HG03103 (cell line): ENCODE measurements at regions not wholly inside any gene's neighbourhood (a gene's known extent, or its start where the extent isn't known, plus 50 kb on each side); places are given as distances from the start of the nearest gene placed in this dataset.
"Not testable (repeated sequence)": the region's sequence is repeated elsewhere in the genome, so short reads cannot be mapped to it uniquely, and the experiment has no call there.

Experiments
- ATAC-seq: cut with Tn5 transposase; IDR thresholded peaks from one replicate; pipeline ENCODE4 v1.9.1; 2021; ENCODE audit warnings: low read depth; ENCODE audit not compliant: unreplicated experiment

DNA sequence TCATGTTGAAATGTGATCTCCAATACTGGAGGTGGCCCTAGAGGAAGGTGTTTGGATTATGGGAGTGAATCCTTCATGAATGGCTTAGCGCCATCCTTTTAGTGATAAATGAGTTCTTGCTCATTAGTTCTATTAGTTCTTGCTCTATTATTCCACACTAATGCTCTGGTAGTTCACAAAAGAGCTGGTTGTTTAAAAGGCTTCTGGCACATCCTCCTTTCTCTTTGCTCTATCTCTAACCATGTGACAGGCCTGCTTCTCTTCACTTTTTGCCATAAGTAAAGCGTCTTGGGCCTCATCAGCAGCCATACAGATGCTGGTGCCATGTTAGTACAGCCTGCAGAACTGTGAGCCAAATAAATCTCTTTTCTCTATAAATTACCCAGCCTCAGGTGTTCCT, 469.9 kb downstream of the GUCY1A2 start:
- no peak for ATAC-seq

DNA sequence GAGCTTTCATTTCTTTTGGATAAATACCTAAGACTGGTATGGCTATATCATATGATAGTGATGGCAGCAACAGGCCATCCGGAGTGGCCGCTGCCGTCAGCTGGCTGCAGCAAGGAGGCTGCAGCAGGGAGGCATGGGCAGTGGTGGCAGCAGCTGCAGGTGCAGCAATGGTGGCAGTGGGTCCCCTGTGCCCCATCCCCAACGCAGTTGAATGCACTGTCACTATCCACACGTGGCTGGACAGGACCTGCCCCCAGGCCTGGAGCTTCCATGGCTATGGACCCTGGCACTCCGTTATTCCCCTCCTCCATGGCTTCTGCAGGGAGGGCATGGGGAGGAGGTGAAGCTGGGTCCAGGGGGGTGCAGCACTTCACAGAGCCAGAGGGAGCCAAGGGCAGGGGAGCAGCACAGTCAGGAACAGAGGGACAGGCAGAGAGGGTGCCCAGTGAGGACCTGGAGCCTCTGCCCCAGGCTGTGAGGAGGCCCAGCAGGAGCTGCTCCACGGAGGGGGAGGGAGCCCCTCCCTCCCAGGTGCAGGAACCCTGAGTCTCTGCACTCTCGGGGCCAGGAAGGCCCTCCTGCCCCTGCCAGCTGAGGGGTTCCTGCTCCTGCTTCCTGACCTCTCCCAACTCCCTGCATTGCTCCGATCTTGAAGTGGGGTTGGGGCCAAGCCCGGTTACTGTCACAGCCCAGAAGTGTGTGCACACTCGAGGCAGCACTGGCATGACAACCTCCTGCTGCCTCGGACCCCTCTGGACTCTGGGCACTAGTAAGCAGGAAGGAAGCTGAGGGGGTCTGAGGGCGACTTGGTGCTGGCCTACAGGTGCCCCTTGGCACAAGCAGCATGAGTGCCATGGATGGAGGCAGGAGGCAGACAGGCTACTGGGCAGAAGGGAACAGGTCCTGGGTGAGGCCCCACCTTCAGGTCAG, 466.3 kb downstream of the GUCY1A2 start:
- no peak for ATAC-seq

DNA sequence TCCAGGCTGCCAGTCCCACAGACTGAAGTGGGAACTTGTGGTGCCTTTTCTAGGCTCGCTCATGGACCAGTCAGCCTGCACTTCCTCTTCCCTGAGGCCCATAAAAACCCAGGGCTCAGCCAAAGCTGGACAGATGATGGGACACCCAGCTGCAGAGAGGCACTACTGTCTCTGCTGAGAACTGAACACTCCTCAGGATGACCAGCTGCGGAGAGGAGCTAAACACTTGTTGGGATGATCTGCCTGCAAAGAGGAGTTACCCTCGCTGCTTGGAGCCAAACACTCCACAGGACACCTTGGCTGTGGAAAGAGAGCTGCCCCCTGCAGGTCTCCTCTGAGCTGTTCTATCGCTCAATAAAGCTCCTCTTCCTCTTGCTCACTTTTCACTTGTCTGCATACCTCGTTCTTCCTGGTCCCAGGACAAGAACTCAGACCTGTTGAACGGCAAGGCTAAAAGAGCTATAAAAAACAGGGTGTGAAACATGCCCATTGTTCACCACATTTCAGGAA, 465.5 kb downstream of the GUCY1A2 start:
- no peak for ATAC-seq

DNA sequence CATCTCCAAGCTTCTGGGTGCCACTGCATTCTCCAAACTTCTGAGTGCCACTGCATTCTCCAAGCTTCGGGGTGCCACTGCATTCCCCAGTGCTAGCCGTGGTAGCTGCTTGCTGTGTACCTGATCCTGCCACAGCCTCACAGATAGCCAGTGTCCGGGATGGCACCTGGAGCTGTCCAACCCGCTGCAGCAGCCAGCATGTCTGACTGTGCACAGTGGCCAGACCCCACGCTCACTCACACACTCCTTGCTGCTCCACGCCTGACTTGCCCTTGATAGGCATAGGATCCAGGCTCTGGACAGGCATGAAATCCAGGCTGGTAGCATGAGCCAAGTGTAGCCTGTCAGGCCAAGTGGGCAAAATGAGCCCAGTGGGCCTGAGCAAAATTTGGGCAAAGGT, 465.0 kb downstream of the GUCY1A2 start:
- ATAC-seq: no peak

DNA sequence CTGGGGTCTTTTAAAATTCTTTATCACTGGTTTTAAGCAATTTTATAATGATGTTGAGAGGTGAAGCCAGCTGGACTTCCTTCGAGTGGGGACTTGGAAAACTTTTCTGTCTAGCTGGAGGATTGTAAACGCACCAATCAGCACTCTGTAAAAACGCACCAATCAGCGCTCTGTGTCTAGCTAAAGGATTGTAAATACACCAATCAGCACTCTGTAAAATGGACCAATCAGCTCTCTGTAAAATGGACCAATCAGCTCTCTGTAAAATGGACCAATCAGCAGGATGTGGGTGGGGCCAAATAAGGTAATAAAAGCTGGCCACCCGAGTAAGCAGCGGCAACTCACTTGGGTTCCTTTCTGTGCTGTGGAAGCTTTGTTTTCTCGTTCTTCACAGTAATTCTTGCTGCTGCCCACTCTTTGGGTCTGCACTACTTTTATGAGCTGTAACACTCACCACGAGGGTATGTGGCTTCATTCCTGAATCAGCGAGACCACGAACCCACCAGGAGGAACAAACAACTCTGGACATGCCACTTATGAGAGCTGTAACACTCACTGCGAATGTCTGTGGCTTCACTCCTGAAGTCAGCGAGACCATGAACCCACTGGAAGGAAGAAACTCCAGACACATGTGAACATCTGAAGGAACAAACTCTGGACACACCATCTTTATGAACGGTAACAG, 462.6 kb downstream of the GUCY1A2 start:
- not testable (repeated sequence) for ATAC-seq

DNA sequence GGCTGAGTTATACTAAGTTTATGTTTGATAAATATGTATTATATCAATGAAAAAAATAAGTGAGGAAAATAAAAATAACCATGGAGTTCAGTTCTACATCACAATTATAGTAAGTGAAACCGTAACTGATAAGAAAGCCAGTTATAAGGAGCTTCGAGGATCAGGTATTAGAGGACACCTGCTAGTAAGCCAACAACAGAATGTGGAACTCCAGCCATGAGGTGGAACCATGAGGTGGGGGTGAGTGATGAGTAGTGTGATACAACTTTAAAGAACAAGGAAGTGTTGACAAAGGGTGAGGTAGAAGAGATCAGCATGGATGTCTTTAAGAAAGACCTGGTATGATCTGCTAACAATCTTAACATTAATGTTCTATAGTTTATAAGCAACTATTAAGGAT, 452.9 kb downstream of the GUCY1A2 start:
- ATAC-seq: no peak

DNA sequence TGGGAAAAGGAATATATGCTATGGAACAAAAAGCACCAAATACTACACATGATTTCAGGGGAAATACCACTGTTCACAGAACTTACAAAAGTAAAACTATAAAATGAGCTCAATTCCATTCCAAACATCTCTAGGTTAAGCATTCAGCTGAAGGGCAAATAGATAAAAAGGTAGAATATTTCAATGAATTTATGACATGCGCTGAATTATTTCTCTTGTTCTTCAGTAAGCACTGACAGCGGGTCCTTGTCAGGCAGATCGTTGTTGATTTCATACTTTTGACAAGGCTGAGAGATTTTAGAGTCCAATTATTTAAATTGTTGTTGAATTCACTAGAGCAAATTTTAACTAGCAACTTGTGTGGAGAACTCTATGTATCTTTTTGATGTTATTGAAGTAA, 449.6 kb downstream of the GUCY1A2 start:
- ATAC-seq: no peak

DNA sequence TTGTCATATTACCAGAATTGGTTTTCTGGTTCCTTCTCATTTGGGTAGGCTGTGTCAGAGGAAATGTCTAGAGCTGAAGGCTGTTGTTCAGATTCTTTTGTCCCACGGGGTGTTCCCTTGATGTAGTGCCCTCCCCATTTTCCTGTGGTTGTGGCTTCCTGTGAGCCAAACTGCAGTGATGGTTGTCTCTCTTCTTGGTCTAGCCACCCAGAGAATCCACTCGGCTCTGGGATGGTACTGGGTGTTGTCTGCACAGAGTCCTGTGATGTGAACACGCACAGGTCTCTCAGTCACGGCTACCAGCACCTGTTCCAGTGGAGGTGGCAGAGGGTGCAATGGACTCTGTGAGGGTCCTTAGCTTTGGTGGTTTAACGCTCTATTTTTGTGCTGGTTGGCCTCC, 440.9 kb downstream of the GUCY1A2 start:
- ATAC-seq: not testable (repeated sequence)

DNA sequence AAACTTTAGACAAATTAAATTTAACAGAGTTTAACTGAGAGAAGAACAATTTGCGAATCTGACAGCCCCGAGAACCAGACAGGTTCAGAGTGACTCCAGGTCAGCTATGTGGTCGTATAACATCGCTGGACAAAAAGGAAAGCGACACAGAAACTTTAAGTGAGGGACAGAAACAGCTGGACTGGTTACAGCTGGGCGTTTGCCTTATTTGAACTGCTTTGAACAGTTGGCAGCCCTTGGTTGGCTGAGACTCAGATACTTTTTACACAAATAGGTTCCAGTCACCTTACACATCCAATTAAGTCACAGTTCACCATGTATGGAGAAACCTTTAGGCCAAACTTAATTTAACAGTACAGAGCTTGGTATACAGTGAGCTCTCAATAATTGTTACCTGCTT, 436.9 kb downstream of the GUCY1A2 start:
- no peak for ATAC-seq

DNA sequence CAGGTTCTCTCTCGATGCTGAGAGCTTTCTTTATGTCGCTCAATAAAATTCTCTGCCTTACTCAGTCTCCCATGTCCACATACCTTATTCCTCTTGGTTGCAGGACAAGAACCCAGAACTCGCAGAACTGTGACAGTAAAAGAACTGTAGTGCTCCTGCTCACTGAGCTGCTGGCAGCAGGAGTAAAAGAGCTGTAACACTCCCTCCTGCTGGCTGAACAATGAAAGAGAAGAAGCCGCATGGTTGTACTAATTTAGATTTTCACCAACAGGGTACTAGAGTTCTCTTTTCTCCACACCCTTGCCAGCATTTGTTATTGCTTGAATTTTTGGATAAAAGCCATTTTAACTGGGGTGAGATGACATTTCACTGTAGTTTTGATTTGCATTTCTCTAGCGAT, 433.2 kb downstream of the GUCY1A2 start:
- ATAC-seq: no peak

DNA sequence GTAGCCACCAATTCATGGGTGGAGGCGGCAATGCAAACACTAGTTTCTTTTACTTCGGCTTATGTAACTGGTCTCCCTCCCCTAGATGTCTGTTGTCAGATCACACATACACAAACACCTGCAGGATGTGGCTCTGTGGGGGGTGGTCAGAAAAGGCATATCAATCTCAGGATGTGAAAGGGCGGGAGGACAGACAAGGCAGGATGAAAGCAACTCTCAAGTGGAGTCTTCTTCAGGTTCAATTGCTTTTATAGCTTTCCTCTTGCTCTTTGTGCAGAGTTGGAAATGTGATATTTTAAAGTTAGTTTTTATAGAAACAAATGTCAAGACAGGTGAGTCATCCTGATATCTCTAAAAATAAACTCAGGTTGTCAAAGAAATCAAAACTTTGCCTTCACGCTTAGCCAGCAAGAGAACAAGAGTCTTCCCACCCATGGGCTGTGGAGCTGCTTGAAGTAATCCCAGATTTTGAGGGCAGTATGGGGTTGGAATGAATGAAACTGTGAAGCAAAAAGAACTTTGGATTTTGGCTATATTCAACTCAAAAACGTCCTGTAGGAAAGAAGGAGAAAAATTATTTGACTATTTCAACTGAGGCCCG, 423.4 kb downstream of the GUCY1A2 start:
- no peak for ATAC-seq

DNA sequence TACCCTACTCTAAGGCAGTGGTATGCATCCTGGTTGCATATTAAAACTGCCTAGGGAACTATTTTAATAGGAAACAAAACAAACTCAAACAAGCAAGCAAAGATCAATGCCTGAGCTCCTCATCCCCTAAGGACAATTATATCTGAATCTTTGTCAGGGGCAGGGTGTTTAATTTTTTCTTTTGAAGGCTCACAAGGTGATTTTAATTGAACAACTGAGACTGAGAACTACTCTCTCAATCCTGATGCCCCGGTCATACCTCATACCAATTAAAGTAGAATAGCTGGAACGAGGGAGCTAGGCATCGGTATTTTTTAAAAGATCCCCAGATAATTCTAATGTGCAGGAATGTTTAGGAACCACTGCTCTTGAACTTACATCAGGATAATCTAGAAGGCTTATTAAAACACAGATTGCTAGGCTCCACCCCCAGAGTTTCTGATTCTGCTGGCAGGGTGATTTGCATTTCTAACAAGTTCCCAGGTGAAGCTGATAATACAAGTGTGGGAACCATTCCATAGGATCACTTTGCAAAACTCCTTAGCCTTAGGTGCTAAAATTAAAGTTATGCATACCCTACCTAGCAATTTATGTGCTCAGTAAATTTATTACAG, 416.5 kb downstream of the GUCY1A2 start:
- no peak for ATAC-seq

DNA sequence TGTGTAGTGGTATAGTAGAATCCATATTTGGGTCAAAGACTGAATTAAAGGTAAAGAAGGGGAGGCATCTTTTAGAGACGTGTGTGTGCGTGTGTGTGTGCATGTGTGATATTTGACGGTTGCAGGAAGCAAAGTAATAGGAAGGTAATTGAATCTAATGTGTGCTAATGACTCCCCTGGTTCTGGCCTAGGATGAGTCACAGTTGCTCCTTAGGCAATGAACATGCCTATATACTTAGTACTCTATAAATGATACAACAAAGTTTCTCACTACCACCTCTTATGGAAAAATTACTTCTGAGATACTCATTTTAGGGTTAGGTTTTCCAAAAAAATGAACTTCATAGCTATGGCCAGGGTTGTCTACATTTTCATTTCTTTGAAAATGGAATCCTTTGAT, 409.6 kb downstream of the GUCY1A2 start:
- ATAC-seq: no peak

DNA sequence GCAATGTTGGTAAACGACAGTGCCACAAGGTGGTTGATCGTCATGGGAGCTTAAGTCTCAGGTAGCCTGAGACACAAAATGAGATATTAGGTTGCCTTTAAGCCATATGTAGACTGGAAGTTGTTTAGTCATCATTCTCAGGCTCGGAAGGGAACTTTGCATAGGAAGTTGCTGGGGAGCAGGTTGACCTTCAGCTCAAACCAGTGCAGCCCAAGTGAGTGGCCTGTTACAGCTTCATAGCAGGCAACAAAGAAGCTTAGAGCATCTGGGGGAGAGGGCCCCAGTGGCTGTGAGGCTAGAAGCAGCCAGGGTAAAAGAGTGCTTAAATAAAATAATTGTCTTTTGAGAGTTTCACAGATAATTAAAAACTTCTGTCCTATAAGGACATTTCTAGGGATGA, 404.0 kb downstream of the GUCY1A2 start:
- ATAC-seq: no peak

DNA sequence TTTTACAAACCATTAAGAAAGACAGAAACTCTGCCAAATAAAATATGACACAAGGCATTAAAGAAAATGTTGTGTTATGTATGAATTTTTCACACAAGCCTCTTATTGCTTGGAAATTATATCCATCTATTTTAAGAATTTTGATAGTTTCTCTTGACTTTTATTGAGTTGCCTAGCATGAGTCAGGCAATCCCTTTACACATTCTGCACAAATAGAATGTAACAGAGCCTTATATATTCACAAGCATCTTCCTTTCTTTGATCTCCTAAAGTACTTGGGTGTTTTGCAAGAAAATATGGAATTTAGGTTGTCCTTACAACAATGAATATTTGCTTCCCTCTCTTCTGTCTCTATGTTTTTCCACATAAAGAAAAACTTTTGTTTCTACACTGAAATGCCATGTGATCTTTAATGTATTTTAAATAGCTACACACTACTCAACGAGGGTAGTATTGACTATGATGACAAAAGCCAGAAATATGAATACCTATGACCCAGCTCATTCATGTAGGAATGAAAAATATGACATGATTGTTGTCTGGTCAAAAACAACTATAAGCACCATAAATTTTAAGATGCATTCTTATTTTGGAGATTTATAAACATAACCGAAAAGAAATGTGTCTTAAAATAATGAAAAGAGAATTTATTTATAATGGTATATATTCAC, 398.8 kb downstream of the GUCY1A2 start:
- no peak for ATAC-seq

DNA sequence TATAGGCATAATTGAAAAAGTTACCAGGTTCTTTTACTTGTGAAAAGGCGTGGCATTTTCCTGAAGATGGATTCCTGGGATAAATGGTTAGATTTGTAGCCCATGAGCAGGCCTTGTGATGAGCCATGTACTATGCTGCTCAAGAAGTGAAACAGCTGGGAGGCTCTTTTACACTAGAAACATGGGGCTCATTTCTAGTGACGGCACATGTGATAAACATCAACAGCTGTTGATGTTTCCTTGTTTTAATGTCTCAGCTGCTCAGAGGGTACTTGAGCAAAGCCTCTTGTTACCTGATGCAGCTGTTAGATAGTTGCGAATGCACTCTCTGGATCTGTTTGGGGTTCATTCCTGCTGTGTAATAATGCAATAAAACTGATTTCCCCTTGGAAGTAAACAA, 396.8 kb downstream of the GUCY1A2 start:
- ATAC-seq: no peak
